HEK293T (cell line): ENCODE measurements at regions not wholly inside any gene's neighbourhood (a gene's known extent, or its start where the extent isn't known, plus 50 kb on each side); places are given as distances from the start of the nearest gene placed in this dataset.

ENCODE experiments used
- ARNT ChIP-seq: fragments of 450-650 bp; IDR thresholded peaks from 2 replicates; pipeline ENCODE4 v1.6.1; 2017; ENCODE audit warnings: mild to moderate bottlenecking
- BHLHE40 ChIP-seq: fragments of 450-650 bp; IDR thresholded peaks from 2 replicates; pipeline ENCODE4 v1.6.1; 2016; ENCODE audit warnings: mild to moderate bottlenecking, moderate library complexity, borderline replicate concordance
- CTBP1 ChIP-seq: fragments of 450-650 bp; IDR thresholded peaks from 2 replicates; pipeline ENCODE4 v1.6.1; 2016; ENCODE audit warnings: borderline replicate concordance
- FOXA1 ChIP-seq: fragments of 450-650 bp; IDR thresholded peaks from 2 replicates; pipeline ENCODE4 v1.6.1; 2016; ENCODE audit warnings: mild to moderate bottlenecking
- FOXK2 ChIP-seq: fragments of 450-650 bp; IDR thresholded peaks from 2 replicates; pipeline ENCODE4 v1.6.1; 2016; ENCODE audit warnings: mild to moderate bottlenecking
- FOXM1 ChIP-seq: fragments of 450-650 bp; IDR thresholded peaks from 2 replicates; pipeline ENCODE4 v1.6.1; 2017; ENCODE audit warnings: mild to moderate bottlenecking, borderline replicate concordance
- HDGF ChIP-seq: fragments of 450-650 bp; IDR thresholded peaks from 2 replicates; pipeline ENCODE4 v1.6.1; 2017; ENCODE audit warnings: antibody characterized with exemption, borderline replicate concordance
- L3MBTL2 ChIP-seq: fragments of 450-650 bp; conservative IDR thresholded peaks from 2 replicates; pipeline ENCODE4 v1.6.1; 2016; ENCODE audit warnings: mild to moderate bottlenecking
- LEF1 ChIP-seq: fragments of 450-650 bp; IDR thresholded peaks from 2 replicates; pipeline ENCODE4 v1.6.1; 2017; ENCODE audit warnings: mild to moderate bottlenecking, borderline replicate concordance
- NFRKB ChIP-seq: fragments of 450-650 bp; IDR thresholded peaks from 2 replicates; pipeline ENCODE4 v1.6.1; 2016; ENCODE audit warnings: mild to moderate bottlenecking, moderate library complexity
- SP1 ChIP-seq: fragments of 450-650 bp; IDR thresholded peaks from 2 replicates; pipeline ENCODE4 v1.6.1; 2017
- SUZ12 ChIP-seq: fragments of 450-650 bp; IDR thresholded peaks from 2 replicates; pipeline ENCODE4 v1.6.1; 2016; ENCODE audit warnings: mild to moderate bottlenecking
- ZNF384 ChIP-seq: fragments of 450-650 bp; IDR thresholded peaks from 2 replicates; pipeline ENCODE4 v1.6.1; 2016
- TF ChIP-seq, protein P1 (sequence below): fragments of 450-650 bp; IDR thresholded peaks from 2 replicates; pipeline ENCODE4 v1.6.1; 2016

- TF ChIP-seq, protein P1, sequence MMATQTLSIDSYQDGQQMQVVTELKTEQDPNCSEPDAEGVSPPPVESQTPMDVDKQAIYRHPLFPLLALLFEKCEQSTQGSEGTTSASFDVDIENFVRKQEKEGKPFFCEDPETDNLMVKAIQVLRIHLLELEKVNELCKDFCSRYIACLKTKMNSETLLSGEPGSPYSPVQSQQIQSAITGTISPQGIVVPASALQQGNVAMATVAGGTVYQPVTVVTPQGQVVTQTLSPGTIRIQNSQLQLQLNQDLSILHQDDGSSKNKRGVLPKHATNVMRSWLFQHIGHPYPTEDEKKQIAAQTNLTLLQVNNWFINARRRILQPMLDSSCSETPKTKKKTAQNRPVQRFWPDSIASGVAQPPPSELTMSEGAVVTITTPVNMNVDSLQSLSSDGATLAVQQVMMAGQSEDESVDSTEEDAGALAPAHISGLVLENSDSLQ, result peak; percentile 65
- no peak for TF ChIP-seq ZNF384
- TF ChIP-seq SP1, result no peak
- TF ChIP-seq BHLHE40, result no peak
- TF ChIP-seq SUZ12, result no peak
- TF ChIP-seq FOXK2, result no peak
- TF ChIP-seq L3MBTL2, result no peak
- no peak for TF ChIP-seq FOXM1
- TF ChIP-seq FOXA1, result no peak
- no peak for TF ChIP-seq HDGF
- TF ChIP-seq NFRKB, result no peak
- no peak for TF ChIP-seq ARNT
- no peak for TF ChIP-seq CTBP1
- no peak for TF ChIP-seq LEF1
These were observed 78.3 kb upstream of the HELT start for GRCh38 chr4:184939978-184940377.
